ENCODE measurements at regions not wholly inside any gene's neighbourhood (a gene's known extent, or its start where the extent isn't known, plus 50 kb on each side); places are given as distances from the start of the nearest gene placed in this dataset.

DNA sequence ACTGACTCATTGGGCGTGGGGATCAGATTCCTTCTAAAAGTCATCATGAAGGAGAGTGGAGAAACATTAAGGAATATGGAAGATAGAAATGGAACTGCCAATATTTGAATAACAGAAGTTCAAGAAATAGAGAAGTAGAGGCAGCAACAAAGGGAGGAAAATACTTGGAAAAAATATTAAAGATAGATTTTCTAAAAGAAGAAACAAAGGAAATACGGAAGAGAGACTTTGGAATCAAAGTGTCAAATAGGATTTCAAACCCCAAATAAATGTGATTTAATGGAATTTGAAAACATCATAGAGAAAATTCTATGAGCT lies 605.1 kb upstream of the KLF4 start:
- TF ChIP-seq ZNF274 (IDR thresholded peaks at IDR 0.05; ENCODE audit: low read depth, low read length) (no peak), YY1 (IDR thresholded peaks at IDR 0.05; ENCODE audit: insufficient read depth, insufficient read length) (no peak), SUZ12 (IDR thresholded peaks at IDR 0.05; ENCODE audit: extremely low read depth, insufficient read depth, insufficient read length) (no peak)
- Histone ChIP-seq H3K27me3 (ENCODE audit: insufficient read depth, insufficient read length) (no peaks in the 10 kb centered on the region), H3K36me3 (ENCODE audit: insufficient read depth, insufficient read length, low read length) (no peaks in the 10 kb centered on the region), H3K4me3 (ENCODE audit: insufficient read length, low read depth) (no peak overlapping the region), H3K9ac (ENCODE audit: insufficient read length, low read depth) (no peak overlapping the region), H3K9me3 (ENCODE audit: insufficient read depth, low read length) (peaks cover 10% of the 10 kb centered on the region), H3K4me1 (ENCODE audit: insufficient read depth, insufficient read length) (no peaks in the 10 kb centered on the region)
- no peak for DNase-seq (ENCODE audit: low read depth, low spot score)

DNA sequence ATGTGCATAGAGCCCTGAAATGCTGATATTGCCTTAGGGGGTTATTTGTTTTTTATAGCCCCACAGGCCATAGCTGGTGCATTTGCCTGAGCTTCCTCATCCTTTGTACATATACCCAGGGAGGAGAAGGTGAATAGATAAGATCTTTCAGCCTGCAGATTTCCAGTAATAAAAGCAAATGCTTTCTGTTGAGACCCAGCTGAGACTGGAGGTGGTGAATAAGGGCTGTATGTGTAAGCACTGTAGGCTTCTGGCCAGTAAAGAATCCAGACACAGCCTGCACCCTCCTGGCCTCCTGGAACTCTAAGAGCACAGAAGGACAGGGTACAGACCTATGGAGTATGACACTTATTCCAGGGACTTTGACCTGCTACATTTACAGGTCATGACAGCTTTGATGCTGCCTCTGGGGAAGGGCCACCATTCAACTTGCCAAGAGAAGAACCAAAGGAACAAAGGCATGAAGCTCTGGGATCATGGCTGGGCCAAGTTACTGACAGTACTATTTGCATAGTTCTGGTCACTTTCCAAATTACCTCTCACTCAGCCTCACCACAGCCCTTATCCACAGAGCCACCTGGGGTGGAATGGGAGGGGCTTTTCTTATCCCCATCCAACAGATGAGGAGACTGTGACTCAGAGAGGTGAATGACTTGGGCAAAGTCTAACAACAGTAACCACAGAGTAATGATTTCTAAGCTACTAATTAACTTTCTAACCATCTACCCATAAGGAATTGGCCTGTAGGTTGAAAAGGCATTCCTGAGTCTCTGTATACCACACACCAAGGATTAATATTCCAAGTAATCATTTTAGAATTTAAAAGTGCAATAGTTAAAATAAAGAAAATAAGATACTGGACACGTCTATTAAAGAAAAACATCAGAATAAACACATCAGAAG lies 604.5 kb upstream of the KLF4 start:
- Histone ChIP-seq H3K4me3 (ENCODE audit: insufficient read length, low read depth) (no peak overlapping the region), H3K27me3 (ENCODE audit: insufficient read depth, insufficient read length) (no peaks in the 10 kb centered on the region), H3K9ac (ENCODE audit: insufficient read length, low read depth) (no peak overlapping the region), H3K4me1 (ENCODE audit: insufficient read depth, insufficient read length) (no peaks in the 10 kb centered on the region), H3K9me3 (ENCODE audit: insufficient read depth, low read length) (peaks cover 10% of the 10 kb centered on the region), H3K36me3 (ENCODE audit: insufficient read depth, insufficient read length, low read length) (no peaks in the 10 kb centered on the region)
- TF ChIP-seq ZNF274 (IDR thresholded peaks at IDR 0.05; ENCODE audit: low read depth, low read length) (no peak), SUZ12 (IDR thresholded peaks at IDR 0.05; ENCODE audit: extremely low read depth, insufficient read depth, insufficient read length) (no peak), YY1 (IDR thresholded peaks at IDR 0.05; ENCODE audit: insufficient read depth, insufficient read length) (no peak)
- DNase-seq (ENCODE audit: low read depth, low spot score), result no peak

DNA sequence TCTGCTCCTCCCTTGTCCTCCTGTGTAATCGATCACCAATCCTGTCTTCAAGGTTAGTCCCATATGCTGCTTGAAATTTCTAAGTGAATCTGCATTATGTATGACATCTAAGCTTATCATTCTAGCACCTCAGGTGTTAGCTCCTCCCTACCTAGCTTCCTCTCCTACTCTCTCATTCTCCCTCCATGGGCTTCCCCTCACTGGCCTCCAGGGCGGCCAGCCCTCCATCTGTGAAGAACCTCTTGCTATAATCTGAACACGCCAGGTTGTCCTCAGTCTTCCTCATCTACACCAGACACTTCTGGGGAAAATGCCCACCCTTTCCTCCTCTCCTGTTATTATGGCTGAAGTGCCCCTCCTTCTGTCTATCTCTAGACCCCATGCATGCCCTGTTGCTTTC lies 599.3 kb upstream of the KLF4 start:
- H3K27me3 ChIP-seq (ENCODE audit: insufficient read depth, insufficient read length), result no peaks in the 10 kb centered on the region
- DNase-seq (ENCODE audit: low read depth, low spot score), result no peak

GRCh38 chr9:108087781-108088180 lies 598.2 kb upstream of the KLF4 start:
- Histone ChIP-seq H3K9ac (ENCODE audit: insufficient read length, low read depth) (no peak overlapping the region), H3K4me1 (ENCODE audit: insufficient read depth, insufficient read length) (no peaks in the 10 kb centered on the region), H3K27me3 (ENCODE audit: insufficient read depth, insufficient read length) (no peaks in the 10 kb centered on the region), H3K9me3 (ENCODE audit: insufficient read depth, low read length) (peaks cover 7% of the 10 kb centered on the region), H3K36me3 (ENCODE audit: insufficient read depth, insufficient read length, low read length) (no peaks in the 10 kb centered on the region), H3K4me3 (ENCODE audit: insufficient read length, low read depth) (no peak overlapping the region)
- DNase-seq (ENCODE audit: low read depth, low spot score), result no peak
- TF ChIP-seq YY1 (IDR thresholded peaks at IDR 0.05; ENCODE audit: insufficient read depth, insufficient read length) (no peak), ZNF274 (IDR thresholded peaks at IDR 0.05; ENCODE audit: low read depth, low read length) (no peak), SUZ12 (IDR thresholded peaks at IDR 0.05; ENCODE audit: extremely low read depth, insufficient read depth, insufficient read length) (no peak)

More for the DNA sequence above, 599.3 kb upstream of the KLF4 start:
- no peaks in the 10 kb centered on the region for H3K36me3 ChIP-seq (ENCODE audit: insufficient read depth, insufficient read length, low read length)
- H3K4me3 ChIP-seq (ENCODE audit: insufficient read length, low read depth), result no peak overlapping the region
- H3K4me1 ChIP-seq (ENCODE audit: insufficient read depth, insufficient read length), result no peaks in the 10 kb centered on the region
- TF ChIP-seq SUZ12 (IDR thresholded peaks at IDR 0.05; ENCODE audit: extremely low read depth, insufficient read depth, insufficient read length) (no peak), YY1 (IDR thresholded peaks at IDR 0.05; ENCODE audit: insufficient read depth, insufficient read length) (no peak), ZNF274 (IDR thresholded peaks at IDR 0.05; ENCODE audit: low read depth, low read length) (no peak)
- no peak overlapping the region for H3K9ac ChIP-seq (ENCODE audit: insufficient read length, low read depth)
- peaks cover 10% of the 10 kb centered on the region for H3K9me3 ChIP-seq (ENCODE audit: insufficient read depth, low read length)

DNA sequence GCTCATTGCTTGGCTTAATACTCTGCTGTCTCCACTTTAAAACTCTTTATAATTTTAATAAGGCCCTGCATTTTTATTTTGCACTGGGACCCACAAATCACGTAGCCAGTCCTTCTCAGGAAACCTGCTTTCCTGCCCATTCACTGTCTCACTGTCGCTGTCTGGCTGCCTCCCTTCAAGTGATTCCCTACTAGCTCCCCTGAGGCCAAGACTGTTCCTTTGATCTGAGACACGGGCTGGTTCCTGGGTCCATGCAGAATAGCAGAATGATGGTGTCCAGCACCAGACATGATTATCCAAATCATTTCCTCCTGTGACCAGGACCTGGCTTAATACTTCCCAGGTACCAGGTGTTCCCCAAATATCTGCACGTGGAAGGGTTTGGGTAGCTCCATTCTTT lies 597.1 kb upstream of the KLF4 start:
- DNase-seq (ENCODE audit: low read depth, low spot score), result no peak
- Histone ChIP-seq H3K27me3 (ENCODE audit: insufficient read depth, insufficient read length) (no peaks in the 10 kb centered on the region), H3K36me3 (ENCODE audit: insufficient read depth, insufficient read length, low read length) (no peaks in the 10 kb centered on the region), H3K9ac (ENCODE audit: insufficient read length, low read depth) (no peak overlapping the region), H3K9me3 (ENCODE audit: insufficient read depth, low read length) (no peaks in the 10 kb centered on the region; the same call in 1 of the 2 replicates), H3K4me1 (ENCODE audit: insufficient read depth, insufficient read length) (no peaks in the 10 kb centered on the region), H3K4me3 (ENCODE audit: insufficient read length, low read depth) (no peak overlapping the region)
- no peak for TF ChIP-seq ZNF274 (IDR thresholded peaks at IDR 0.05; ENCODE audit: low read depth, low read length)
- TF ChIP-seq YY1 (IDR thresholded peaks at IDR 0.05; ENCODE audit: insufficient read depth, insufficient read length), result no peak
- TF ChIP-seq SUZ12 (IDR thresholded peaks at IDR 0.05; ENCODE audit: extremely low read depth, insufficient read depth, insufficient read length), result no peak

DNA sequence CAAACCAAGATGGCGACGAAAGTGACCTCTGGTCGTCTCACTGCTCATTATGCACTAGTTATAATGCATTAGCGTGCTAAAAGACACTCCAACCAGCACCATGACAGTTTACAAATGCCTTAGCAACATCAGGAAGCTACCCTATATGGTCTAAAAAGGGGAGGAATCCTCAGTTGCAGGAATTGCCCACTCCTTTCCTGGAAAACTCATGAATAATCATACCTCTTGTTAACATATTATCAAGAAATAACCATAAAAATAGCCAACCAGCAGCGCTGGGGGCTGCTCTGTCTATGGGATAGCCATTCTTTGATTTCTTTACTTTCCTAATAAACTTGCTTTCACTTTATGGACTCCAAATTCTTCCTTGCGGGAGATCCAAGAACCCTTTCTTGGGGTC lies 595.7 kb upstream of the KLF4 start:
- Histone ChIP-seq H3K4me3 (ENCODE audit: insufficient read length, low read depth) (no peak overlapping the region), H3K9me3 (ENCODE audit: insufficient read depth, low read length) (no peaks in the 10 kb centered on the region; the same call in 1 of the 2 replicates)
- TF ChIP-seq ZNF274 (IDR thresholded peaks at IDR 0.05; ENCODE audit: low read depth, low read length) (no peak), YY1 (IDR thresholded peaks at IDR 0.05; ENCODE audit: insufficient read depth, insufficient read length) (no peak), SUZ12 (IDR thresholded peaks at IDR 0.05; ENCODE audit: extremely low read depth, insufficient read depth, insufficient read length) (no peak)

GRCh38 chr9:108083796-108084352 lies 594.3 kb upstream of the KLF4 start:
- H3K27me3 ChIP-seq (ENCODE audit: insufficient read depth, insufficient read length), result no peaks in the 10 kb centered on the region
- no peak for TF ChIP-seq ZNF274 (IDR thresholded peaks at IDR 0.05; ENCODE audit: low read depth, low read length)
- TF ChIP-seq YY1 (IDR thresholded peaks at IDR 0.05; ENCODE audit: insufficient read depth, insufficient read length), result no peak
- no peak for TF ChIP-seq SUZ12 (IDR thresholded peaks at IDR 0.05; ENCODE audit: extremely low read depth, insufficient read depth, insufficient read length)
- no peak overlapping the region for H3K9ac ChIP-seq (ENCODE audit: insufficient read length, low read depth)
- no peak for DNase-seq (ENCODE audit: low read depth, low spot score)
- H3K4me3 ChIP-seq (ENCODE audit: insufficient read length, low read depth), result no peak overlapping the region
- H3K9me3 ChIP-seq (ENCODE audit: insufficient read depth, low read length), result no peaks in the 10 kb centered on the region; the same call in 1 of the 2 replicates
- H3K36me3 ChIP-seq (ENCODE audit: insufficient read depth, insufficient read length, low read length), result no peaks in the 10 kb centered on the region
- H3K4me1 ChIP-seq (ENCODE audit: insufficient read depth, insufficient read length), result no peaks in the 10 kb centered on the region

More for the DNA sequence above, 595.7 kb upstream of the KLF4 start:
- Histone ChIP-seq H3K36me3 (ENCODE audit: insufficient read depth, insufficient read length, low read length) (no peaks in the 10 kb centered on the region), H3K27me3 (ENCODE audit: insufficient read depth, insufficient read length) (no peaks in the 10 kb centered on the region), H3K4me1 (ENCODE audit: insufficient read depth, insufficient read length) (no peaks in the 10 kb centered on the region), H3K9ac (ENCODE audit: insufficient read length, low read depth) (no peak overlapping the region)
- DNase-seq (ENCODE audit: low read depth, low spot score), result no peak

Data from NT2/D1 (cell line).